GM10248 (cell line): ENCODE measurements at regions not wholly inside any gene's neighbourhood (a gene's known extent, or its start where the extent isn't known, plus 50 kb on each side); places are given as distances from the start of the nearest gene placed in this dataset.

ENCODE experiments used
- CTCF ChIA-PET: fragments of 300-600 bp; sonication (Branson Sonifier 250); formaldehyde crosslinking; extraction: SDS; loops from one replicate; lab custom pipeline; 2021; ENCODE audit warnings: antibody characterized with exemption; lab: Yijun Ruan, JAX
- POLR2A ChIA-PET: fragments of 350-650 bp; sonication (Branson Sonifier 250); formaldehyde crosslinking; extraction: SDS; loops from one replicate; lab custom pipeline; 2020; ENCODE audit warnings: antibody characterized with exemption; lab: Yijun Ruan, JAX
- DNase-seq: peaks from one replicate; pipeline ENCODE4 v3.0.0; 2012; ENCODE audit errors: extremely low spot score
- TF ChIP-seq, protein P1 (sequence below): IDR thresholded peaks from 2 replicates; pipeline ENCODE4 v1.5.1; 2012; ENCODE audit warnings: mild to moderate bottlenecking, low read depth; ENCODE audit errors: extremely low read depth, missing control alignments, control extremely low read depth

DNA sequence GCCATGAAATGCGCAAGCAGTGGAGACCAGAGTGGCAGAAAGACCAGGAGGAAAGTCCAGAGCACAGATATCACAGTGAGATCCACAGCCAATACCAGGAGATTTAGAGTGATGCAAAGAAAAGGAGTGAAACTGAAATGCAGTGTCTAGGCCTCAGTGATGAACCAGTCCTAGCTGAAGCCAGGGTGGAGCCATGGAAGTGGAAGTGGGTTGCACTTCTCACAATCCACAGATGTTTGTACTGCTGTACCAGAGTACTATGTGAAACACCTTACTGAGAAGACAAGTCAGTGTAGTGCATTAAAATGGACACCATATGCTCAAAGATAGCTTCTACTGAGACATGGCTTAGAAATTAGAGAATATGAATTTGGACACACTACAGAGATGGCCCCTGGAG, 403.3 kb downstream of the HNRNPD start:
- no peak for DNase-seq
- TF ChIP-seq, protein P1, sequence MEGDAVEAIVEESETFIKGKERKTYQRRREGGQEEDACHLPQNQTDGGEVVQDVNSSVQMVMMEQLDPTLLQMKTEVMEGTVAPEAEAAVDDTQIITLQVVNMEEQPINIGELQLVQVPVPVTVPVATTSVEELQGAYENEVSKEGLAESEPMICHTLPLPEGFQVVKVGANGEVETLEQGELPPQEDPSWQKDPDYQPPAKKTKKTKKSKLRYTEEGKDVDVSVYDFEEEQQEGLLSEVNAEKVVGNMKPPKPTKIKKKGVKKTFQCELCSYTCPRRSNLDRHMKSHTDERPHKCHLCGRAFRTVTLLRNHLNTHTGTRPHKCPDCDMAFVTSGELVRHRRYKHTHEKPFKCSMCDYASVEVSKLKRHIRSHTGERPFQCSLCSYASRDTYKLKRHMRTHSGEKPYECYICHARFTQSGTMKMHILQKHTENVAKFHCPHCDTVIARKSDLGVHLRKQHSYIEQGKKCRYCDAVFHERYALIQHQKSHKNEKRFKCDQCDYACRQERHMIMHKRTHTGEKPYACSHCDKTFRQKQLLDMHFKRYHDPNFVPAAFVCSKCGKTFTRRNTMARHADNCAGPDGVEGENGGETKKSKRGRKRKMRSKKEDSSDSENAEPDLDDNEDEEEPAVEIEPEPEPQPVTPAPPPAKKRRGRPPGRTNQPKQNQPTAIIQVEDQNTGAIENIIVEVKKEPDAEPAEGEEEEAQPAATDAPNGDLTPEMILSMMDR: no peak
- POLR2A ChIA-PET: no interaction called here
- CTCF ChIA-PET: no interaction called here

DNA sequence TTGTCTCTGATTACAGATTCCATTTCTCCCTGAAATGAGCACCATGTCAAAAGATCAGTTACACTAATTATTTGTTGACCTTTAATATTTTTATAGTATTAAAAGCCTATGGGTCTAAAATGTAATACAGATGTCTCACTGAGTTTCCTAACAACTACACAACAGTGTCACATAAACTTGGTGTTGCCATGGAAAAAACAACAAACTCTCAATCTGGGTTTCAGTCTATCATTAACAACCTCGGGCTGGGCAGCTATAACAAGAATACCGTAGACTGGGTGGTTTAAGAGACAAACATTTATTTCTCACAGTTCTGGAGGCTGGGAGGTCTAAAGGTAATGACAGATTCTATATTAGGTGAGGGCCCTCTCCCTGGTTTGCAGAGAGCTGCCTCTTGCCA, 407.1 kb downstream of the HNRNPD start:
- DNase-seq: no peak
- ChIA-PET CTCF (interaction anchor here (1.3 to 1.7 kb wide), 2 partner anchors 14 to 20 kb away, joined by 4 read pairs; no protein-coding TSS in a partner anchor), POLR2A (no interaction called here)
- TF ChIP-seq, protein P1: no peak

DNA sequence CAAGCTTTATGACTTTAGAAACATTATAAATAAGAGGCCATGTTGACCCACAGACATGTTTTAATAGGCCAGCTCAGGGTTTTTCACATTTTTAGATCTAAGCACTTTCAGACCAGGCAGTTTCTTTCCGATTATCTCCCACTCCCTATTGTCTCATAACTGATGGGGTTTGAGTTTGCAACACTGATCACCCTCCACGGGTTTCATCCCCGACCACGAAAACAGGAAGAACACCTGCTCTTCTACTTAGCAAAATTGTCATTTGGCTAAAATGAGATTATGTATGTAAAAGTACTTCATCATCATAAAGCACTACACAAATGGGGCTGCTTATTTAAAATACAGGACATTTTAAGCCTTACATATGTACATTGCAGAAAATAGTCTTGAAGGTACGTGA, 407.9 kb downstream of the HNRNPD start:
- DNase-seq: no peak
- POLR2A ChIA-PET: no interaction called here
- TF ChIP-seq, protein P1: no peak
- CTCF ChIA-PET: interaction anchor here (1.4 to 1.7 kb wide), 2 partner anchors 13 to 17 kb away, joined by 4 read pairs; no protein-coding TSS in a partner anchor

DNA sequence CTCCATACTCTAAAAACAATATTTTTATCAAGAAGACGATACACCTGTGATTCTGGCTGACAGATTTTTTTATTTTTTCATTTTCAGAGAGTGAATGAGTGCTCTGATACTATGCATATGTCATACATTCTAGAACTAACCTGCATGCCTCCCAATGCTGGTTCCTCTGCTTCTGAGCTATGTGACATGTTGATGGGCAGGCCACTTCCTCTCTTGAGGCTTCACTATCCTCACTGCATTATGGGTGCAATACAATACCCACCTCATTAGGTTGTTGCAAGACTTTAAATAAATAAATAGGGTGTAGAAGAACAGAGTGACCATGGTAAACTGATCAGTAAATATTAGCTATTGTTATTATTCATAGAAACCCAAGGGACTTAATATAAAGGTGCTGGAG, 408.3 kb downstream of the HNRNPD start:
- TF ChIP-seq, protein P1: no peak
- no peak for DNase-seq
- ChIA-PET CTCF (interaction anchor here (1.4 to 1.7 kb wide), 2 partner anchors 13 to 16 kb away, joined by 4 read pairs; no protein-coding TSS in a partner anchor), POLR2A (no interaction called here)

DNA sequence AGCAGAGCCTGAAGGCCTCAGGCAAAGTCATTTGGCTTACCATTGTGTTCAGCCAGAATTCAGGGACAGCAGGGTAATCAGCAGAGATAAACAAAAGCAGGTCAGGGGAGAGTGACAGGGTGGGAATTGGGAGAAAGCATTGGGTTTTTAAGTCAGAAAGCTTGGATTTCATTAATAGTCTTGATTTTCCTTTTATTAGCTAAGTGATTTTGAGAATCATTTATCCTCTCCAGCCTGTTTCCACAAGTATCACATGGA, 410.1 kb downstream of the HNRNPD start:
- TF ChIP-seq, protein P1: no peak
- ChIA-PET CTCF (interaction anchor here (1.1 kb wide), 1 partner anchor 50 kb away, joined by 4 read pairs; no protein-coding TSS in a partner anchor), POLR2A (no interaction called here)
- DNase-seq: no peak

DNA sequence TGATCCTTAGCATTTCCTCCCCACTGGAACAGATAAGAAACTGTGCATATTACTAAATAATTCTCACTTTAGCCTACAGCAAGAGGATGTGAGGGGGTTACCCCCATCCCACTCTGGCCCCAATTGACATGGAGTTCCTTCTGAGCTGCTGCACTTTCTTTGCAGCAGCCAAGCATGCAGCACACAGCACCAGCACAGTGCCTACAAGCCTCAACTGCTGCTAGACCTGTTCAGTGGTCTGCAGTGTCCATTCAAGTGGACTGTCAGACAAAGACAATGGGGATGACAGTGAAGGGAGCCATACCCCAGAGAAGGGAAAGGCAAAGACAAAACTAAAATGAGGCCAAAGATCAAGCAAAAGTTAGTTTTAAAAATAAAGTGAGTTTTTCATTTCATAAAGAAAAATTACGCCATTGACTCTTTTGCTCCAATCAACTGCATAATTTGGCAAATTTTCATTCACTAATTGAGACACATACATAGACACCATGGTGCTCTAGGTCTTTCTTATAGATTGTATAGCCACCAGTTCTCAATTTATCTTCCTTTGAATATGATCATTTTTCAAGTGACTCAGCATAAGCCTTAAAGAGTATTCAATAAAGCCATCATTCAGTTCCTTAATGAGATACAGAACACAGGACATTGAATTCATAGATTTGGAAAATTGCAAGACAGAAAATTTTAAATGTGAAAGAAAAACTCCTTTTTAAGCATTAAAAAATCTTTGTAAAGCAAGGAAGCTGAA, 410.6 kb downstream of the HNRNPD start:
- ChIA-PET CTCF (interaction anchor here (1.1 to 1.9 kb wide), 2 partner anchors 11 to 82 kb away, joined by 3 to 6 read pairs; no protein-coding TSS in a partner anchor), POLR2A (no interaction called here)
- DNase-seq: no peak
- TF ChIP-seq, protein P1: no peak
